ENCODE measurements at regions not wholly inside any gene's neighbourhood (a gene's known extent, or its start where the extent isn't known, plus 50 kb on each side); places are given as distances from the start of the nearest gene placed in this dataset.

- no peak for DNase-seq
- H3K4me3 ChIP-seq (ENCODE audit: control insufficient read depth in 1 of 7, extremely low read depth in 1 of 7, insufficient read depth in 4 of 7, low read depth in 2 of 7, low read length in 6 of 7) = no peak overlapping the region
- WGBS (ENCODE audit: insufficient coverage) = 100% methylated on average over 4 of the region's 4 CpGs
- no peak overlapping the region for H3K27ac ChIP-seq (ENCODE audit: insufficient read depth in 1 of 2, low read depth in 1 of 2, low read length in 2 of 2, poor library complexity in 1 of 2, severe bottlenecking in 2 of 2)
- H3K27me3 ChIP-seq (replicated peaks in 2 of 5; ENCODE audit: control insufficient read depth in 4 of 5, insufficient read depth in 5 of 5, low read length in 4 of 5) = no peaks in the 10 kb centered on the region
- ChIA-PET CTCF (no interaction called here), POLR2A (no interaction called here)
- H3K9me3 ChIP-seq (ENCODE audit: control extremely low read depth in 1 of 5, control insufficient read depth in 4 of 5, insufficient read depth in 2 of 5, low read depth in 1 of 5, low read length in 4 of 5) = no peaks in the 10 kb centered on the region
- H3K36me3 ChIP-seq (ENCODE audit: control insufficient read depth in 4 of 4, insufficient read depth in 4 of 4, low read length in 3 of 4) = no peaks in the 10 kb centered on the region
- no peaks in the 10 kb centered on the region for H3K4me1 ChIP-seq (ENCODE audit: control extremely low read depth in 1 of 4, control insufficient read depth in 4 of 4, insufficient read depth in 4 of 4, low read length in 3 of 4)
These were observed 280.6 kb upstream of the CLEC14A start for GRCh38 chr14:38536376-38537038.

DNA sequence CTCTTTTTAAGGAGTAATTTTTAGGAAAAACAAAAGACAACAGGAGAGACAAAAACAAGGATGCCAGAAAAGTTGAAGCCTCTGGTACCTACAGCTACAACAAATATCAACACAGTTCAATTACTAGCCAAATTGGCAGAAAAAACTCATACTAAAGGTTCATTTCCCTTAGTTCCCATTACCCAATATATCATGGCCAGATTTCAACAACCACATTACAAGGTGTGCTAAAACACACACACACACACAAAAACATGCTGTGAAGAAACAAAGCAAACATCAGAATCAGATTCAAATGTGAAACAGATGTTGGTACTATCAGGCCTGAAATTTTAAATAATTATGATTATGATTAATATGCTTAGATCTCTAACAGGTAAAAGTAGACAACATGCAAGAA, 272.7 kb upstream of the CLEC14A start:
- CTCF ChIA-PET = interaction anchor here (0.6 kb wide), 1 partner anchor 199 kb away, joined by 3 read pairs; no protein-coding TSS in a partner anchor
- H3K9me3 ChIP-seq (ENCODE audit: control extremely low read depth in 1 of 5, control insufficient read depth in 4 of 5, insufficient read depth in 2 of 5, low read depth in 1 of 5, low read length in 4 of 5) = no peaks in the 10 kb centered on the region
- no peak overlapping the region for H3K4me3 ChIP-seq (ENCODE audit: control insufficient read depth in 1 of 7, extremely low read depth in 1 of 7, insufficient read depth in 4 of 7, low read depth in 2 of 7, low read length in 6 of 7)
- H3K27ac ChIP-seq (ENCODE audit: insufficient read depth in 1 of 2, low read depth in 1 of 2, low read length in 2 of 2, poor library complexity in 1 of 2, severe bottlenecking in 2 of 2) = no peak overlapping the region
- no peaks in the 10 kb centered on the region for H3K36me3 ChIP-seq (ENCODE audit: control insufficient read depth in 4 of 4, insufficient read depth in 4 of 4, low read length in 3 of 4)
- POLR2A ChIA-PET = no interaction called here
- DNase-seq = no peak
- no peaks in the 10 kb centered on the region for H3K4me1 ChIP-seq (ENCODE audit: control extremely low read depth in 1 of 4, control insufficient read depth in 4 of 4, insufficient read depth in 4 of 4, low read length in 3 of 4)
- H3K27me3 ChIP-seq (replicated peaks in 2 of 5; ENCODE audit: control insufficient read depth in 4 of 5, insufficient read depth in 5 of 5, low read length in 4 of 5) = no peaks in the 10 kb centered on the region

DNA sequence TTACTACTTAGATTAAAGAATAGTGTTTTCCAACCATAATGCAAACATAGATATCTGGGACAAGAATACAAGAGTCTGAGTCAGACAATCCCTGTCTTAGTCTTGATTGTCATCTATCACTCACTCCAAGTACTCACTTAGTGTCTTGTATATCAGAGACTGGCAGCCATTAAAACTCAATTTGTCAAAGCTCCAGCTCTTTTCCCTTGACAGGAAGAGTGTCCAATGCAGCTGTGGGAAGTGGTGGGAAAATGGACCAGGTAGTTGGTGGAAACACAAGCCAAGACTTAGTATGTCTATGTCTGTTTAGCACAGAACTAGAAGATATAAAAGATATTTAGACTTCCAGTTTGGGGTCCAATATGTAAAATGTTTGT, 271.6 kb upstream of the CLEC14A start:
- ChIA-PET POLR2A (no interaction called here), CTCF (no interaction called here)
- DNase-seq = no peak
- Histone ChIP-seq H3K9me3 (ENCODE audit: control extremely low read depth in 1 of 5, control insufficient read depth in 4 of 5, insufficient read depth in 2 of 5, low read depth in 1 of 5, low read length in 4 of 5) (no peaks in the 10 kb centered on the region), H3K4me3 (ENCODE audit: control insufficient read depth in 1 of 7, extremely low read depth in 1 of 7, insufficient read depth in 4 of 7, low read depth in 2 of 7, low read length in 6 of 7) (no peak overlapping the region), H3K36me3 (ENCODE audit: control insufficient read depth in 4 of 4, insufficient read depth in 4 of 4, low read length in 3 of 4) (no peaks in the 10 kb centered on the region), H3K4me1 (ENCODE audit: control extremely low read depth in 1 of 4, control insufficient read depth in 4 of 4, insufficient read depth in 4 of 4, low read length in 3 of 4) (no peaks in the 10 kb centered on the region), H3K27ac (ENCODE audit: insufficient read depth in 1 of 2, low read depth in 1 of 2, low read length in 2 of 2, poor library complexity in 1 of 2, severe bottlenecking in 2 of 2) (no peak overlapping the region), H3K27me3 (replicated peaks in 2 of 5; ENCODE audit: control insufficient read depth in 4 of 5, insufficient read depth in 5 of 5, low read length in 4 of 5) (no peaks in the 10 kb centered on the region)

DNA sequence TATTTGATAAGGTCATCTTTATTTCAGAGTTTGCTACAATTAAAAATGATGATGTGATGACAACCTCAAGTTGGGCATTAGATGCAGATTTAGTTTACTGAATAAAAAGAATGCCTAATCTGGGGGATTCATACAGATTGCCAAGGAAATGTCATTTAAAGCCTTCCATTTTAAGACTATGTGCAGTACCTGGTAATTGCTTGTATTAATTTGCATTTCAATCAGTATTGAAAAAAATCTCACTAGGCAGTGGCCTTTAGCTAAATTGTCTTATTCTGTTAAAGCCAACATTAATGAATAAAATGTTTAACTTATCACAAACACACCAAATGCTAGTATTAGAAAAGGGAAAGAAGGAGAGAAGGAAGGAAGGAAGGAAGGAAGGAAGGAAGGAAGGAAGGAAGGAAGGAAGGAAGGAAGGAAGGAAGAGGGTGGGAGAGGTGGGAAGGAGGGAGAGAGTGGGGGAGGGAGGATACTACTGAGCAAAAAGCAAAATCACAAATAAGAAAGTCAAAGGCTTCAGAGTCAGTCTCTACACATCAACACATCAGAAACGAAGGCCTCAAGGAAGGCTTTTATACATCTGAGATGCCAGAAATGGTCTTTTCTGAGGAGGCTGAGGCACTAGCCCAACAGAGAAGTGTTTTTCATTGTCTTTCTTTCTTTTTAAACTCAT, 271.1 kb upstream of the CLEC14A start:
- Histone ChIP-seq H3K27me3 (replicated peaks in 2 of 5; ENCODE audit: control insufficient read depth in 4 of 5, insufficient read depth in 5 of 5, low read length in 4 of 5) (no peaks in the 10 kb centered on the region), H3K4me3 (ENCODE audit: control insufficient read depth in 1 of 7, extremely low read depth in 1 of 7, insufficient read depth in 4 of 7, low read depth in 2 of 7, low read length in 6 of 7) (no peak overlapping the region), H3K4me1 (ENCODE audit: control extremely low read depth in 1 of 4, control insufficient read depth in 4 of 4, insufficient read depth in 4 of 4, low read length in 3 of 4) (no peaks in the 10 kb centered on the region), H3K9me3 (ENCODE audit: control extremely low read depth in 1 of 5, control insufficient read depth in 4 of 5, insufficient read depth in 2 of 5, low read depth in 1 of 5, low read length in 4 of 5) (no peaks in the 10 kb centered on the region), H3K27ac (ENCODE audit: insufficient read depth in 1 of 2, low read depth in 1 of 2, low read length in 2 of 2, poor library complexity in 1 of 2, severe bottlenecking in 2 of 2) (no peak overlapping the region), H3K36me3 (ENCODE audit: control insufficient read depth in 4 of 4, insufficient read depth in 4 of 4, low read length in 3 of 4) (no peaks in the 10 kb centered on the region)
- WGBS (ENCODE audit: insufficient coverage) = 100% methylated on average over 1 of the region's 1 CpG
- POLR2A ChIA-PET = no interaction called here
- CTCF ChIA-PET = no interaction called here
- DNase-seq = no peak

- Histone ChIP-seq H3K36me3 (ENCODE audit: control insufficient read depth in 4 of 4, insufficient read depth in 4 of 4, low read length in 3 of 4) (no peaks in the 10 kb centered on the region), H3K27ac (ENCODE audit: insufficient read depth in 1 of 2, low read depth in 1 of 2, low read length in 2 of 2, poor library complexity in 1 of 2, severe bottlenecking in 2 of 2) (no peak overlapping the region), H3K9me3 (ENCODE audit: control extremely low read depth in 1 of 5, control insufficient read depth in 4 of 5, insufficient read depth in 2 of 5, low read depth in 1 of 5, low read length in 4 of 5) (no peaks in the 10 kb centered on the region), H3K4me3 (ENCODE audit: control insufficient read depth in 1 of 7, extremely low read depth in 1 of 7, insufficient read depth in 4 of 7, low read depth in 2 of 7, low read length in 6 of 7) (no peak overlapping the region), H3K27me3 (replicated peaks in 2 of 5; ENCODE audit: control insufficient read depth in 4 of 5, insufficient read depth in 5 of 5, low read length in 4 of 5) (no peaks in the 10 kb centered on the region), H3K4me1 (ENCODE audit: control extremely low read depth in 1 of 4, control insufficient read depth in 4 of 4, insufficient read depth in 4 of 4, low read length in 3 of 4) (no peaks in the 10 kb centered on the region)
- ChIA-PET CTCF (no interaction called here), POLR2A (no interaction called here)
- DNase-seq = no peak
- WGBS (ENCODE audit: insufficient coverage) = 100% methylated on average over 2 of the region's 2 CpGs
These were observed 269.0 kb upstream of the CLEC14A start for GRCh38 chr14:38524636-38525509.

DNA sequence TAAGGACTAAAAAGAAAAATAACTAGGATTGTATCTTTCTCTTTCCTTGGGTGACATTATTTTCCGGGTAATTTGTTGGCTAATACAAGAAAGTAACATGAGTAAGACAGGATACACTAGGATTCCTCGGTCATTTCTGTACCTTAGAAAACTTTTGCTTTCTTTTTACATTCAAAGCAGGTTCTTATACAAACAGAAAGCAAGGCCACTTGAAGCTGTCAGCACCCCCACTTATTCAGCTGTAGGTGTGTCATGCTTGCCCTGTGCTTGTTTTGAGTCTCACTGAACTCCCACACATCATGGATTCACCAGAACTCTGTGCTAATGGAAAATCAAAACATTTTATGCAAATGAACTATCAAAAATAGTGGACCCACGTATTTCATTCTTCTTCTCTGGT, 266.8 kb upstream of the CLEC14A start:
- Histone ChIP-seq H3K4me3 (ENCODE audit: control insufficient read depth in 1 of 7, extremely low read depth in 1 of 7, insufficient read depth in 4 of 7, low read depth in 2 of 7, low read length in 6 of 7) (no peak overlapping the region), H3K27me3 (replicated peaks in 2 of 5; ENCODE audit: control insufficient read depth in 4 of 5, insufficient read depth in 5 of 5, low read length in 4 of 5) (no peaks in the 10 kb centered on the region), H3K4me1 (ENCODE audit: control extremely low read depth in 1 of 4, control insufficient read depth in 4 of 4, insufficient read depth in 4 of 4, low read length in 3 of 4) (no peaks in the 10 kb centered on the region), H3K9me3 (ENCODE audit: control extremely low read depth in 1 of 5, control insufficient read depth in 4 of 5, insufficient read depth in 2 of 5, low read depth in 1 of 5, low read length in 4 of 5) (no peaks in the 10 kb centered on the region), H3K36me3 (ENCODE audit: control insufficient read depth in 4 of 4, insufficient read depth in 4 of 4, low read length in 3 of 4) (no peaks in the 10 kb centered on the region), H3K27ac (ENCODE audit: insufficient read depth in 1 of 2, low read depth in 1 of 2, low read length in 2 of 2, poor library complexity in 1 of 2, severe bottlenecking in 2 of 2) (no peak overlapping the region)
- ChIA-PET CTCF (no interaction called here), POLR2A (no interaction called here)
- 87% methylated on average over 3 of the region's 3 CpGs for WGBS (ENCODE audit: insufficient coverage)
- no peak for DNase-seq

DNA sequence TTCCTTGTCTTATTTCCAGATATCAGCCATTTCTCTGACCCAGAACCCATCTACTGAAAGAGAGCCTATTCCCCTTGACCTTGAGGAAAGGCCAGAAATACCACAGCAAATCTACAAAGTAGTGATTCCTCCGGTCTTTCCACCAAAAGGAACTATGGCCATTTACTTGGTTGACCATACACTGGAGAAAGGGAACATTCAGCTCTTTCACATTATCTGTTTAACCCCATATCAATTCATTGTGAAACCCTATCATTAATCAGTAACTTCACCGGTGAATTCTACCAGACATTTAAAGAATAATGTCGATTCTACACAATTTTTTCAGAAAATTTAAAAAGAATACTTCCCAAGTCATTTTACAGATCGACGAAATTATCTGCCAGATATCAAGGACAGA, 265.7 kb upstream of the CLEC14A start:
- H3K9me3 ChIP-seq (ENCODE audit: control extremely low read depth in 1 of 5, control insufficient read depth in 4 of 5, insufficient read depth in 2 of 5, low read depth in 1 of 5, low read length in 4 of 5) = no peaks in the 10 kb centered on the region
- CTCF ChIA-PET = no interaction called here
- DNase-seq = no peak
- H3K4me3 ChIP-seq (ENCODE audit: control insufficient read depth in 1 of 7, extremely low read depth in 1 of 7, insufficient read depth in 4 of 7, low read depth in 2 of 7, low read length in 6 of 7) = no peak overlapping the region
- POLR2A ChIA-PET = no interaction called here
- H3K27me3 ChIP-seq (replicated peaks in 2 of 5; ENCODE audit: control insufficient read depth in 4 of 5, insufficient read depth in 5 of 5, low read length in 4 of 5) = no peaks in the 10 kb centered on the region
- no peak overlapping the region for H3K27ac ChIP-seq (ENCODE audit: insufficient read depth in 1 of 2, low read depth in 1 of 2, low read length in 2 of 2, poor library complexity in 1 of 2, severe bottlenecking in 2 of 2)
- no peaks in the 10 kb centered on the region for H3K36me3 ChIP-seq (ENCODE audit: control insufficient read depth in 4 of 4, insufficient read depth in 4 of 4, low read length in 3 of 4)
- 100% methylated on average over 3 of the region's 5 CpGs for WGBS (ENCODE audit: insufficient coverage)
- H3K4me1 ChIP-seq (ENCODE audit: control extremely low read depth in 1 of 4, control insufficient read depth in 4 of 4, insufficient read depth in 4 of 4, low read length in 3 of 4) = no peaks in the 10 kb centered on the region
